Prostate gland (tissue), 2 donors: ENCODE measurements at regions not wholly inside any gene's neighbourhood (a gene's known extent, or its start where the extent isn't known, plus 50 kb on each side); places are given as distances from the start of the nearest gene placed in this dataset.

ENCODE experiments used
- POLR2A ChIP-seq: fragments of 450-650 bp; IDR thresholded peaks from one replicate; pipeline ENCODE4 v1.6.1; 2016; ENCODE audit warnings: antibody characterized with exemption, mild to moderate bottlenecking
- POLR2AphosphoS5 ChIP-seq: sonication (generic); formaldehyde crosslinking; IDR thresholded peaks from one replicate; pipeline ENCODE4 v1.6.1; 2017; ENCODE audit warnings: antibody characterized with exemption
- TF ChIP-seq, protein P1 (sequence below), 4 experiments: fragments of 200-600 bp in 2 of 4; fragments of 450-650 bp in 2 of 4; sonication (generic) in 2 of 4; IDR thresholded peaks; 1 replicate in 3 of 4; 2 replicates in 1 of 4; pipeline ENCODE4 v1.5.1; 2016 to 2019; ENCODE audit warnings: antibody characterized with exemption in 4 of 4, mild to moderate bottlenecking in 2 of 4, moderate library complexity in 2 of 4

DNA sequence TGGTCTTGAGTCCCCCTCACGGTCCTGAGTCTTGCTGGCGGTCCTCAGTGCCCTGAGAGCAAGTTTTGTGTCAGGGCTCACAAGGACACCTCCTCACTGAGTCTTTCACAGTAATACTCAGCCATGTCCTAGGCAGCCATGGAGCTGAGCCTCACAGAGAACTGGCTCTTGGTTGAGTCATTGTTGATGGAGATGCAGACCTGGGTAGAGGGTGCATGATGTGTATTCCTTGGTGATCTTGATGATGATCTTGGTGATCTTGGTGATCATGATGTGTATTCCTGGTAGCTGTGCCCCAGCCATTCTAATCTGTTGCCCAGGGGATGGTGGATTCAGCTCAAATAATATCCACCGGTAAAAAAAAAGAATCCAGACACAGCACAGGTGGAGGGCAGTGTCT, 495.4 kb downstream of the TMEM121 start:
- TF ChIP-seq, protein P1, sequence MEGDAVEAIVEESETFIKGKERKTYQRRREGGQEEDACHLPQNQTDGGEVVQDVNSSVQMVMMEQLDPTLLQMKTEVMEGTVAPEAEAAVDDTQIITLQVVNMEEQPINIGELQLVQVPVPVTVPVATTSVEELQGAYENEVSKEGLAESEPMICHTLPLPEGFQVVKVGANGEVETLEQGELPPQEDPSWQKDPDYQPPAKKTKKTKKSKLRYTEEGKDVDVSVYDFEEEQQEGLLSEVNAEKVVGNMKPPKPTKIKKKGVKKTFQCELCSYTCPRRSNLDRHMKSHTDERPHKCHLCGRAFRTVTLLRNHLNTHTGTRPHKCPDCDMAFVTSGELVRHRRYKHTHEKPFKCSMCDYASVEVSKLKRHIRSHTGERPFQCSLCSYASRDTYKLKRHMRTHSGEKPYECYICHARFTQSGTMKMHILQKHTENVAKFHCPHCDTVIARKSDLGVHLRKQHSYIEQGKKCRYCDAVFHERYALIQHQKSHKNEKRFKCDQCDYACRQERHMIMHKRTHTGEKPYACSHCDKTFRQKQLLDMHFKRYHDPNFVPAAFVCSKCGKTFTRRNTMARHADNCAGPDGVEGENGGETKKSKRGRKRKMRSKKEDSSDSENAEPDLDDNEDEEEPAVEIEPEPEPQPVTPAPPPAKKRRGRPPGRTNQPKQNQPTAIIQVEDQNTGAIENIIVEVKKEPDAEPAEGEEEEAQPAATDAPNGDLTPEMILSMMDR (IDR thresholded peaks at IDR 0.05): no peak
- TF ChIP-seq POLR2A (no peak), POLR2AphosphoS5 (no peak)
